ENCODE measurements at regions not wholly inside any gene's neighbourhood (a gene's known extent, or its start where the extent isn't known, plus 50 kb on each side); places are given as distances from the start of the nearest gene placed in this dataset.

DNA sequence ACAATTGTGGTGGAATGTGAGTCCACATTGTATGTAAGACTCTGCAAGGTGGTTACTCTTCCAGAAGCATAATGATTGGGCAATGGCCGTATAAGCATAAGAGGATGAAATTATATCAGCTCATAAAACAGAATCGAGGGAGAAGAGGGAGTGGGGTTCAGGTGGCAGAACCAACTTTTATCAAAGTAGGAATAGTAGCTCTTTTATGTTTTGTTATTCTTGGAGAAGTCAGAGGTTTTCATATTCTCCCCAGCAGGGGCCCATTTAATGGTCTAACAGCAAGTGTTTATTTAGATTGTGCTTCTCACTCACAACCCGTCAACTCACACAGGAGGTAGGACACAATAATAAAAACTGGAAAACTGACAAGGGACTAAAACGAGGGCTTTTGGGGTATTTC, 291.3 kb upstream of the CD180 start:
- TF ChIP-seq, protein P1, sequence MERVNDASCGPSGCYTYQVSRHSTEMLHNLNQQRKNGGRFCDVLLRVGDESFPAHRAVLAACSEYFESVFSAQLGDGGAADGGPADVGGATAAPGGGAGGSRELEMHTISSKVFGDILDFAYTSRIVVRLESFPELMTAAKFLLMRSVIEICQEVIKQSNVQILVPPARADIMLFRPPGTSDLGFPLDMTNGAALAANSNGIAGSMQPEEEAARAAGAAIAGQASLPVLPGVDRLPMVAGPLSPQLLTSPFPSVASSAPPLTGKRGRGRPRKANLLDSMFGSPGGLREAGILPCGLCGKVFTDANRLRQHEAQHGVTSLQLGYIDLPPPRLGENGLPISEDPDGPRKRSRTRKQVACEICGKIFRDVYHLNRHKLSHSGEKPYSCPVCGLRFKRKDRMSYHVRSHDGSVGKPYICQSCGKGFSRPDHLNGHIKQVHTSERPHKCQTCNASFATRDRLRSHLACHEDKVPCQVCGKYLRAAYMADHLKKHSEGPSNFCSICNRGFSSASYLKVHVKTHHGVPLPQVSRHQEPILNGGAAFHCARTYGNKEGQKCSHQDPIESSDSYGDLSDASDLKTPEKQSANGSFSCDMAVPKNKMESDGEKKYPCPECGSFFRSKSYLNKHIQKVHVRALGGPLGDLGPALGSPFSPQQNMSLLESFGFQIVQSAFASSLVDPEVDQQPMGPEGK (CRISPR knock-in tag; IDR thresholded peaks at IDR 0.05; ENCODE audit: borderline replicate concordance) = no peak
- TF ChIP-seq GLIS3 (CRISPR knock-in tag; IDR thresholded peaks at IDR 0.05) (no peak), ZNF70 (CRISPR knock-in tag; IDR thresholded peaks at IDR 0.05) (no peak), ZNF565 (CRISPR knock-in tag; conservative IDR thresholded peaks at IDR 0.05; ENCODE audit: low read depth) (no peak), ZFP3 (CRISPR knock-in tag; IDR thresholded peaks at IDR 0.05) (no peak), ZFP30 (CRISPR knock-in tag; IDR thresholded peaks at IDR 0.05) (no peak), TOX (CRISPR knock-in tag; IDR thresholded peaks at IDR 0.05; ENCODE audit: borderline replicate concordance) (no peak), RARB (CRISPR knock-in tag; IDR thresholded peaks at IDR 0.05) (no peak)
- TF ChIP-seq, protein P2, sequence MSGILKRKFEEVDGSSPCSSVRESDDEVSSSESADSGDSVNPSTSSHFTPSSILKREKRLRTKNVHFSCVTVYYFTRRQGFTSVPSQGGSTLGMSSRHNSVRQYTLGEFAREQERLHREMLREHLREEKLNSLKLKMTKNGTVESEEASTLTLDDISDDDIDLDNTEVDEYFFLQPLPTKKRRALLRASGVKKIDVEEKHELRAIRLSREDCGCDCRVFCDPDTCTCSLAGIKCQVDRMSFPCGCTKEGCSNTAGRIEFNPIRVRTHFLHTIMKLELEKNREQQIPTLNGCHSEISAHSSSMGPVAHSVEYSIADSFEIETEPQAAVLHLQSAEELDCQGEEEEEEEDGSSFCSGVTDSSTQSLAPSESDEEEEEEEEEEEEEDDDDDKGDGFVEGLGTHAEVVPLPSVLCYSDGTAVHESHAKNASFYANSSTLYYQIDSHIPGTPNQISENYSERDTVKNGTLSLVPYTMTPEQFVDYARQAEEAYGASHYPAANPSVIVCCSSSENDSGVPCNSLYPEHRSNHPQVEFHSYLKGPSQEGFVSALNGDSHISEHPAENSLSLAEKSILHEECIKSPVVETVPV (CRISPR knock-in tag; IDR thresholded peaks at IDR 0.05) = no peak
- TF ChIP-seq, protein P3, sequence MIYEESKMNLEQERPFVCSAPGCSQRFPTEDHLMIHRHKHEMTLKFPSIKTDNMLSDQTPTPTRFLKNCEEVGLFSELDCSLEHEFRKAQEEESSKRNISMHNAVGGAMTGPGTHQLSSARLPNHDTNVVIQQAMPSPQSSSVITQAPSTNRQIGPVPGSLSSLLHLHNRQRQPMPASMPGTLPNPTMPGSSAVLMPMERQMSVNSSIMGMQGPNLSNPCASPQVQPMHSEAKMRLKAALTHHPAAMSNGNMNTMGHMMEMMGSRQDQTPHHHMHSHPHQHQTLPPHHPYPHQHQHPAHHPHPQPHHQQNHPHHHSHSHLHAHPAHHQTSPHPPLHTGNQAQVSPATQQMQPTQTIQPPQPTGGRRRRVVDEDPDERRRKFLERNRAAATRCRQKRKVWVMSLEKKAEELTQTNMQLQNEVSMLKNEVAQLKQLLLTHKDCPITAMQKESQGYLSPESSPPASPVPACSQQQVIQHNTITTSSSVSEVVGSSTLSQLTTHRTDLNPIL (CRISPR knock-in tag; IDR thresholded peaks at IDR 0.05; ENCODE audit: low read depth) = no peak

All from SK-N-SH treated with all-trans-retinoic acid at 6 μM for 48 hours (cell line).